K562 (cell line): ENCODE measurements at regions not wholly inside any gene's neighbourhood (a gene's known extent, or its start where the extent isn't known, plus 50 kb on each side); places are given as distances from the start of the nearest gene placed in this dataset.

ENCODE experiments used
- ATAC-seq: fragments of 200-7000 bp; cut with Tn5 transposase; 3 replicates; pipeline ENCODE4 v1.9.1; 2020; ENCODE audit warnings: moderate library complexity
- BruUV-seq: library from RNA; stranded (reverse); fragments of 400-500 nt; replicated peaks from 2 replicates; lab custom pipeline; 2021; lab: Mats Ljungman, UMichigan
- CTCF ChIA-PET: fragments of 300-600 bp; formaldehyde crosslinking; extraction: SDS; loops from one replicate; lab custom pipeline; 2021; ENCODE audit warnings: low intra/inter-chr PET ratio; lab: Yijun Ruan, JAX
- POLR2A ChIA-PET: fragments of 300-600, 350-650 bp; sonication (Branson Sonifier 250); formaldehyde crosslinking; extraction: SDS; loops from one replicate; lab custom pipeline; 2021; ENCODE audit warnings: antibody characterized with exemption, inconsistent platforms; lab: Yijun Ruan, JAX
- DNase-seq, 4 experiments: peaks; one replicate each; pipeline versions ENCODE4 v3.0.0 to v3.0.0-alpha.2; 2011 to 2018; ENCODE audit warnings: low spot score in 3 of 4, mixed read lengths in 3 of 4; ENCODE audit errors: extremely low read depth in 1 of 4
- FAIRE-seq: peaks from 2 replicates; lab custom pipeline; 2011; peaks lifted over from hg19 to GRCh38; lab: Jason Lieb, UNC
- H2AFZ ChIP-seq: 2 replicates; pipeline ENCODE4 v1.6.0; 2011; ENCODE audit warnings: low read depth, low read length, control low read depth, inconsistent platforms
- H3K27ac ChIP-seq: fragments of 200-600 bp; 3 replicates; pipeline ENCODE4 v1.8.0; 2011; ENCODE audit warnings: low read depth, mild to moderate bottlenecking, control low read depth, inconsistent platforms, low read length, moderate library complexity, mixed read lengths; ENCODE audit errors: extremely low read depth
- H3K27me3 ChIP-seq, 2 experiments: fragments of 300-600 bp in 1 of 2; 2 replicates in 1 of 2; 3 replicates in 1 of 2; pipeline versions ENCODE4 v1.6.0 to v1.8.0; 2011; ENCODE audit warnings: inconsistent platforms in 2 of 2, low read length in 2 of 2, mild to moderate bottlenecking in 1 of 2, mixed read lengths in 1 of 2, moderate library complexity in 1 of 2; ENCODE audit not compliant: control insufficient read depth in 2 of 2, insufficient read depth in 2 of 2
- H3K36me3 ChIP-seq: fragments of 300-600 bp; 3 replicates; pipeline ENCODE4 v1.8.0; 2011; ENCODE audit warnings: mild to moderate bottlenecking, low read length, inconsistent platforms; ENCODE audit not compliant: control insufficient read depth, insufficient read depth
- H3K4me1 ChIP-seq, 2 experiments: fragments of 200-600 bp in 1 of 2; replicated peaks in 1 of 2; 2 replicates in 1 of 2; 3 replicates in 1 of 2; pipeline versions ENCODE4 v1.5.1 to v1.8.0; 2011; ENCODE audit warnings: inconsistent platforms in 2 of 2, low read length in 2 of 2, mild to moderate bottlenecking in 1 of 2, mixed read lengths in 1 of 2, moderate library complexity in 1 of 2; ENCODE audit not compliant: control insufficient read depth in 2 of 2, insufficient read depth in 2 of 2
- H3K4me2 ChIP-seq: 2 replicates; pipeline ENCODE4 v1.6.1; 2011; ENCODE audit warnings: low read length, control low read depth, inconsistent platforms, mixed read lengths; ENCODE audit not compliant: insufficient read depth
- H3K4me3 ChIP-seq: fragments of 200-600 bp; sonication (generic), shearing (Covaris generic); 2 replicates; pipeline ENCODE4 v1.5.1; 2016; ENCODE audit warnings: control low read depth, inconsistent platforms
- H3K79me2 ChIP-seq: fragments of 200-600 bp; 3 replicates; pipeline ENCODE4 v1.8.0; 2011; ENCODE audit warnings: low read length, inconsistent platforms; ENCODE audit not compliant: control insufficient read depth, insufficient read depth
- H3K9ac ChIP-seq, 2 experiments: 2 replicates each; pipeline versions ENCODE4 v1.6.0 to v1.6.1; 2011; ENCODE audit warnings: low read depth in 2 of 2, low read length in 2 of 2, control low read depth in 1 of 2, inconsistent platforms in 1 of 2, mild to moderate bottlenecking in 1 of 2, mixed read lengths in 1 of 2; ENCODE audit not compliant: insufficient read depth in 1 of 2
- H3K9me1 ChIP-seq: one replicate; pipeline ENCODE4 v1.6.0; 2011; ENCODE audit warnings: inconsistent platforms, mild to moderate bottlenecking, low read length, moderate library complexity; ENCODE audit not compliant: control insufficient read depth, insufficient read depth
- H3K9me3 ChIP-seq: replicated peaks from 2 replicates; pipeline ENCODE4 v1.5.1; 2011; ENCODE audit warnings: low read depth, low read length, inconsistent platforms; ENCODE audit not compliant: control insufficient read depth, insufficient read depth
- H4K20me1 ChIP-seq: replicated peaks from 2 replicates; pipeline ENCODE4 v1.6.1; 2011; ENCODE audit warnings: low read length, inconsistent platforms, mixed read lengths; ENCODE audit not compliant: control insufficient read depth, insufficient read depth
- CREM ChIP-seq: IDR thresholded peaks from 2 replicates; pipeline ENCODE4 v1.6.1; 2014; ENCODE audit warnings: antibody characterized with exemption, low read depth
- HNRNPK ChIP-seq: fragments of 200-400 bp; formaldehyde crosslinking; IDR thresholded peaks from one replicate; pipeline ENCODE4 v1.6.1; 2018; ENCODE audit warnings: mild to moderate bottlenecking, low read depth, low read length; ENCODE audit not compliant: poor library complexity, severe bottlenecking
- MCM7 ChIP-seq, 2 experiments: fragments of 450-650 bp; IDR thresholded peaks; 2 replicates each; pipeline ENCODE4 v1.6.1; 2016 to 2018
- PCBP1 ChIP-seq: fragments of 200-400 bp; formaldehyde crosslinking; IDR thresholded peaks from 2 replicates; pipeline ENCODE4 v1.6.1; 2018; ENCODE audit warnings: mild to moderate bottlenecking, low read depth, low read length; ENCODE audit not compliant: poor library complexity, severe bottlenecking
- POLR2H ChIP-seq: IDR thresholded peaks from 2 replicates; pipeline ENCODE4 v1.6.1; 2016; ENCODE audit warnings: missing genetic modification characterization, low read depth, mild to moderate bottlenecking, control low read depth, missing compliant biosample characterization, moderate library complexity
- RFX5 ChIP-seq: IDR thresholded peaks from 2 replicates; pipeline ENCODE4 v1.6.1; 2011; ENCODE audit warnings: low read depth, mild to moderate bottlenecking, improper control_type of control experiment, low read length
- SIN3B ChIP-seq: fragments of 450-650 bp; IDR thresholded peaks from 2 replicates; pipeline ENCODE4 v1.6.1; 2017; ENCODE audit warnings: low read depth, mild to moderate bottlenecking, moderate library complexity
- STAG1 ChIP-seq: sonication (generic); formaldehyde crosslinking; IDR thresholded peaks from 2 replicates; pipeline ENCODE4 v1.5.0; 2020; ENCODE audit warnings: missing genetic modification reagents, borderline replicate concordance
- TGIF2 ChIP-seq: sonication (generic); formaldehyde crosslinking; IDR thresholded peaks from 2 replicates; pipeline ENCODE4 v1.8.1; 2022; ENCODE audit warnings: mild to moderate bottlenecking, missing genetic modification reagents, moderate library complexity
- ZC3H11A ChIP-seq: IDR thresholded peaks from 2 replicates; pipeline ENCODE4 v1.6.1; 2012; ENCODE audit warnings: low read depth, low read length, improper control_type of control experiment
- ZNF121 ChIP-seq: sonication (generic); formaldehyde crosslinking; conservative IDR thresholded peaks from 2 replicates; pipeline ENCODE4 v1.8.0; 2022; ENCODE audit warnings: missing genetic modification reagents
- ZNF184 ChIP-seq: sonication (generic); formaldehyde crosslinking; IDR thresholded peaks from 2 replicates; pipeline ENCODE4 v1.5.0; 2020; ENCODE audit warnings: missing genetic modification reagents
- ZNF347 ChIP-seq: fragments of 450-650 bp; formaldehyde crosslinking; IDR thresholded peaks from 2 replicates; pipeline ENCODE4 v1.4.0; 2020; ENCODE audit warnings: low read depth, mild to moderate bottlenecking, moderate library complexity
- WGBS: fragments of 100-300 bp; shearing (Covaris generic); methylation state at CpG from one replicate; pipeline ENCODE4 v1.1.6; 2016; ENCODE audit warnings: low coverage, mixed read lengths; ENCODE audit not compliant: insufficient coverage; ENCODE audit errors: missing lambda C conversion rate; 5-methylcytosine and 5-hydroxymethylcytosine counted together
- in situ Hi-C: fragments of 300-500 bp; cut with MboI; formaldehyde crosslinking; loops from 4 replicates; pipeline ENCODE4 v1.15.0; 2018; ENCODE audit warnings: inconsistent platforms, mixed read lengths
- intact Hi-C: fragments of 100-400 bp; cut with micrococcal nuclease; formaldehyde crosslinking; loops from 2 replicates; pipeline ENCODE4 v1.14.2; 2022
- TF ChIP-seq, protein P1 (sequence below), 2 experiments: fragments of 450-650 bp; formaldehyde crosslinking in 1 of 2; IDR thresholded peaks; 2 replicates each; pipeline versions ENCODE4 v1.4.0 to v1.6.1; 2014 to 2020; ENCODE audit warnings: mild to moderate bottlenecking in 2 of 2, borderline replicate concordance in 1 of 2, low read depth in 1 of 2
- TF ChIP-seq, protein P2 (sequence below): fragments of 450-650 bp; IDR thresholded peaks from 2 replicates; pipeline ENCODE4 v1.6.1; 2016; ENCODE audit warnings: low read depth, mild to moderate bottlenecking, moderate library complexity

DNA sequence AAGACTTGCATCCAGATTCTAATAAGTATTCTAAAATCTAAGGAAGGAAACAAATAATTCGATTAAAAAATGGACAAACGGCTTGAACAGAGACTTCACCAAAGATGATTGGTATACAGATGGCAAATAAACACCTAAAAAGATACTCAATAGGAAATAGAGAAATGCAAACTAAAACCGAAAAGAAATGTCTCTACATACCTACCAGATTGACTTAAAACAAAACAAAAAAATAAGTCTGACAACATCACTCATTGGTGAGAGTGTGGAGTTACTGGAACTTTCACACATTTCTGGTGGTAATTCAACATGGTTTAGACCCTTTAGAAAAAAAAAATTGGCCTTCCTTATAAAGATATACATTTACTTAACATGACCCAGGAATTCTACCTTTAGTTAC, 869.8 kb downstream of the TTLL7 start (continued):
- TF ChIP-seq, protein P1, sequence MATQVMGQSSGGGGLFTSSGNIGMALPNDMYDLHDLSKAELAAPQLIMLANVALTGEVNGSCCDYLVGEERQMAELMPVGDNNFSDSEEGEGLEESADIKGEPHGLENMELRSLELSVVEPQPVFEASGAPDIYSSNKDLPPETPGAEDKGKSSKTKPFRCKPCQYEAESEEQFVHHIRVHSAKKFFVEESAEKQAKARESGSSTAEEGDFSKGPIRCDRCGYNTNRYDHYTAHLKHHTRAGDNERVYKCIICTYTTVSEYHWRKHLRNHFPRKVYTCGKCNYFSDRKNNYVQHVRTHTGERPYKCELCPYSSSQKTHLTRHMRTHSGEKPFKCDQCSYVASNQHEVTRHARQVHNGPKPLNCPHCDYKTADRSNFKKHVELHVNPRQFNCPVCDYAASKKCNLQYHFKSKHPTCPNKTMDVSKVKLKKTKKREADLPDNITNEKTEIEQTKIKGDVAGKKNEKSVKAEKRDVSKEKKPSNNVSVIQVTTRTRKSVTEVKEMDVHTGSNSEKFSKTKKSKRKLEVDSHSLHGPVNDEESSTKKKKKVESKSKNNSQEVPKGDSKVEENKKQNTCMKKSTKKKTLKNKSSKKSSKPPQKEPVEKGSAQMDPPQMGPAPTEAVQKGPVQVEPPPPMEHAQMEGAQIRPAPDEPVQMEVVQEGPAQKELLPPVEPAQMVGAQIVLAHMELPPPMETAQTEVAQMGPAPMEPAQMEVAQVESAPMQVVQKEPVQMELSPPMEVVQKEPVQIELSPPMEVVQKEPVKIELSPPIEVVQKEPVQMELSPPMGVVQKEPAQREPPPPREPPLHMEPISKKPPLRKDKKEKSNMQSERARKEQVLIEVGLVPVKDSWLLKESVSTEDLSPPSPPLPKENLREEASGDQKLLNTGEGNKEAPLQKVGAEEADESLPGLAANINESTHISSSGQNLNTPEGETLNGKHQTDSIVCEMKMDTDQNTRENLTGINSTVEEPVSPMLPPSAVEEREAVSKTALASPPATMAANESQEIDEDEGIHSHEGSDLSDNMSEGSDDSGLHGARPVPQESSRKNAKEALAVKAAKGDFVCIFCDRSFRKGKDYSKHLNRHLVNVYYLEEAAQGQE (IDR thresholded peaks at IDR 0.05; ENCODE audit: borderline replicate concordance) = no peak
- TF ChIP-seq, protein P1 (CRISPR knock-in tag; IDR thresholded peaks at IDR 0.05; ENCODE audit: low read depth) = no peak
- no peak for TF ChIP-seq POLR2H (tag)

DNA sequence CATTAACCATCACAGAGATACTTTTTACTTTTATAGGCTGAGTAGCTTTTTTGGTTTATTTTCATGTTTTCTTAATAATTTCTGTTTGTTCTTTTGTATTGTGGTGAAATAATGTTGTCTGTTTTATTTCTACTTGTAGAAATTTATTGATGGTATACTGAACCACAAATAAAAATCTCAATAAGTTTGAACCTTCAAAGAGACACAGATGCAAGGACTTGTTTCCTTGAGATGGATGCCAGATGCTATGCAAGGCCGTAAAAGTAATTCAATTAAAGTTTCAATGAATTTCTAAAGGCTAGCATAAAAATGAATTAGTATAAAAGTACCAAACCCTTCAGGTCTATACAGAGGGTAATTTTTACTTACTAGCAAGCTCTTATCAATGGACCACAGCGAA, 873.5 kb downstream of the TTLL7 start:
- ATAC-seq (no peak), DNase-seq (no peak), FAIRE-seq (no peak)
- H3K9me1 ChIP-seq = no peaks in the 10 kb centered on the region
- in situ Hi-C loops (no loop called here), intact Hi-C loops (no loop called here)
- no peak overlapping the region for H3K27ac ChIP-seq
- H2AFZ ChIP-seq = no peak overlapping the region
- no peaks in the 10 kb centered on the region for H3K27me3 ChIP-seq
- 6% methylated on average over 2 of the region's 2 CpGs for WGBS
- no peaks in the 10 kb centered on the region; the same call in none of the 2 replicates for H3K9me3 ChIP-seq
- H3K79me2 ChIP-seq = no peaks in the 10 kb centered on the region
- no peak overlapping the region for H3K4me2 ChIP-seq
- H3K9ac ChIP-seq = no peak overlapping the region
- ChIA-PET CTCF (no interaction called here), POLR2A (no interaction called here)
- H3K4me3 ChIP-seq = no peak overlapping the region
- H3K36me3 ChIP-seq = no peaks in the 10 kb centered on the region
- no peaks in the 10 kb centered on the region for H3K4me1 ChIP-seq
- no peaks in the 10 kb centered on the region for H4K20me1 ChIP-seq
- BruUV-seq = no TSS peak
- TF ChIP-seq ZC3H11A (no peak), SIN3B (no peak), HNRNPK (no peak), PCBP1 (no peak), ZNF184 (CRISPR knock-in tag) (no peak), ZNF347 (CRISPR knock-in tag) (no peak), STAG1 (CRISPR knock-in tag) (no peak), CREM (no peak), ZNF121 (CRISPR knock-in tag) (no peak), TGIF2 (no peak), MCM7 (IDR thresholded peaks at IDR 0.05) (no peak), RFX5 (no peak)
- TF ChIP-seq, protein P2, sequence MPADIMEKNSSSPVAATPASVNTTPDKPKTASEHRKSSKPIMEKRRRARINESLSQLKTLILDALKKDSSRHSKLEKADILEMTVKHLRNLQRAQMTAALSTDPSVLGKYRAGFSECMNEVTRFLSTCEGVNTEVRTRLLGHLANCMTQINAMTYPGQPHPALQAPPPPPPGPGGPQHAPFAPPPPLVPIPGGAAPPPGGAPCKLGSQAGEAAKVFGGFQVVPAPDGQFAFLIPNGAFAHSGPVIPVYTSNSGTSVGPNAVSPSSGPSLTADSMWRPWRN = no peak
